Brain microvascular endothelial cell (primary cell): ENCODE measurements at regions not wholly inside any gene's neighbourhood (a gene's known extent, or its start where the extent isn't known, plus 50 kb on each side); places are given as distances from the start of the nearest gene placed in this dataset.

Source experiments
- DNase-seq: peaks from one replicate; pipeline ENCODE4 v3.0.0-alpha.2; 2020
- H3K27ac ChIP-seq: fragments of 250-450 bp; sonication (Bioruptor Pico); 2 replicates; pipeline ENCODE4 v1.5.1; 2020; ENCODE audit warnings: mild to moderate bottlenecking, moderate library complexity
- H3K27me3 ChIP-seq: fragments of 250-450 bp; sonication (Bioruptor Pico); replicated peaks from 2 replicates; pipeline ENCODE4 v1.5.1; 2020; ENCODE audit warnings: mild to moderate bottlenecking
- H3K36me3 ChIP-seq: fragments of 250-450 bp; sonication (Bioruptor Pico); replicated peaks from 2 replicates; pipeline ENCODE4 v1.5.1; 2020; ENCODE audit warnings: mild to moderate bottlenecking
- H3K4me3 ChIP-seq: 2 replicates; pipeline ENCODE4 v1.5.1; 2011; ENCODE audit warnings: low read depth, mild to moderate bottlenecking, control low read depth, low read length, moderate library complexity
- in situ Hi-C: cut with HindIII; loops from 2 replicates; pipeline ENCODE4 v1.10.0; 2017; ENCODE audit warnings: low sequenced_read_pairs, low pct_ligation_motif_present
- TF ChIP-seq, protein P1 (sequence below): IDR thresholded peaks from 2 replicates; pipeline ENCODE4 v1.5.1; 2011; ENCODE audit warnings: low read depth, mild to moderate bottlenecking, moderate library complexity, low read length, control low read depth, inconsistent platforms; ENCODE audit errors: missing control alignments

DNA sequence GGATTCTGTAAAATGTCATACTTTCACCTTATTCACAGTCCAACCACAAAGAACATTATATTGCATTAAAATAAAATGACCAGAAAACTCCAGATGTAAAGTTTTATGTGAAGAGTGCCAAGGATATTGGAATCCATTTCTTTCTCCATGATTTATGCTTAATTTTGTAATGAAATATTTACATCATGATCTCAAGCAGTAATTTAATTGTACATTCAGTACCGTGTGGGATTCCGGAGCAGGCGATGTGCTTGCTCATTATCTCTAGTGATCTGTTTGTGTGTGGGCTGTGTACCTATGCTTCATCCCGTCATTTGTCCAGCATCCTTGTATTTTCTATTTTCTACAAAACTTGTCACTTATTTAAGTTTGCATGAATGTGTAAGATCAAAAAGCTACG lies 415.9 kb upstream of the SLC8A1 start:
- H3K27me3 ChIP-seq: no peaks in the 10 kb centered on the region
- TF ChIP-seq, protein P1, sequence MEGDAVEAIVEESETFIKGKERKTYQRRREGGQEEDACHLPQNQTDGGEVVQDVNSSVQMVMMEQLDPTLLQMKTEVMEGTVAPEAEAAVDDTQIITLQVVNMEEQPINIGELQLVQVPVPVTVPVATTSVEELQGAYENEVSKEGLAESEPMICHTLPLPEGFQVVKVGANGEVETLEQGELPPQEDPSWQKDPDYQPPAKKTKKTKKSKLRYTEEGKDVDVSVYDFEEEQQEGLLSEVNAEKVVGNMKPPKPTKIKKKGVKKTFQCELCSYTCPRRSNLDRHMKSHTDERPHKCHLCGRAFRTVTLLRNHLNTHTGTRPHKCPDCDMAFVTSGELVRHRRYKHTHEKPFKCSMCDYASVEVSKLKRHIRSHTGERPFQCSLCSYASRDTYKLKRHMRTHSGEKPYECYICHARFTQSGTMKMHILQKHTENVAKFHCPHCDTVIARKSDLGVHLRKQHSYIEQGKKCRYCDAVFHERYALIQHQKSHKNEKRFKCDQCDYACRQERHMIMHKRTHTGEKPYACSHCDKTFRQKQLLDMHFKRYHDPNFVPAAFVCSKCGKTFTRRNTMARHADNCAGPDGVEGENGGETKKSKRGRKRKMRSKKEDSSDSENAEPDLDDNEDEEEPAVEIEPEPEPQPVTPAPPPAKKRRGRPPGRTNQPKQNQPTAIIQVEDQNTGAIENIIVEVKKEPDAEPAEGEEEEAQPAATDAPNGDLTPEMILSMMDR: no peak

DNA sequence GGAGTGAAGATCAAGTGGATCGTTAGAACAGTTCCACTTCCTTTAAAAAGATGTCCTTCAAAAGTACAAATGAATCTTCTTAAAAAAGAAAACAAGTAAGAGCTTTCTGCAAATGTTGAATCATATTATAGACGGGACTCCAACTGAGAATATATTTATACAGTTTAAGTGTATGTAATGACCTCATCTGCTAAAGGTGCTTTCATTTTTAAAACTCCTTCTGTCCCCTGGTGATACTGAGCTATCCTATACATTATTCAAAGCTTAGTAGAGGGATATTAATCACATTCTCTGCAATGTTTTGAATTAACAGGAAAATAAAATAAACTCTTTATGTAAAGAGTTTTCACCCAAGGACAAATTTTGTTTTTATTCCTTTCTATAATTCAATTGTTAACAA lies 420.7 kb upstream of the SLC8A1 start:
- H3K27me3 ChIP-seq: no peaks in the 10 kb centered on the region
- TF ChIP-seq, protein P1: no peak
- no peak overlapping the region for H3K27ac ChIP-seq
- in situ Hi-C loops: no loop called here
- H3K36me3 ChIP-seq: no peaks in the 10 kb centered on the region
- no peak overlapping the region for H3K4me3 ChIP-seq
- DNase-seq: no peak

More for the DNA sequence above, 415.9 kb upstream of the SLC8A1 start:
- H3K4me3 ChIP-seq: no peak overlapping the region
- in situ Hi-C loops: no loop called here
- DNase-seq: no peak
- H3K36me3 ChIP-seq: no peaks in the 10 kb centered on the region
- H3K27ac ChIP-seq: no peak overlapping the region

DNA sequence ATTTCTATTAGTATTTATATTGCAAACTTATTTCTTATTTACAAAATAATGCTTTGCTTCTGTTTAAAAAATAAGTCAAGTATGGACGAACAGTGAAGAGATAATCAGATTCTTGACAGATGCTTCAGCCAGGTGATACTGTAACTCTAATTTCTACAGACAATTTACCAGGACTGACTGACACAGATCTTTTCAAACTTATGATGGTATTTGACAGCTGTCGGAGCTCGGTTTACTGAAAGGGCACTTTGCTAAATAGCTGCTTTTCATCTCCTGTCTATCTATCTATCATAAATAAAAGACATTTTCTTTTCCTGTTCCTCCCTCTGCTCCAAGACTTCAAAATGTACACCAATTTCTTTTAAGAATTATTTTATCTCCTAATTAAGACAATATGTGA lies 422.5 kb upstream of the SLC8A1 start:
- in situ Hi-C loops: no loop called here
- Histone ChIP-seq H3K4me3 (no peak overlapping the region), H3K36me3 (no peaks in the 10 kb centered on the region), H3K27ac (no peak overlapping the region), H3K27me3 (no peaks in the 10 kb centered on the region)
- no peak for DNase-seq
- TF ChIP-seq, protein P1: no peak

- TF ChIP-seq, protein P1: no peak
- no peaks in the 10 kb centered on the region for H3K36me3 ChIP-seq
- no peak overlapping the region for H3K4me3 ChIP-seq
- H3K27ac ChIP-seq: no peak overlapping the region
- in situ Hi-C loops: no loop called here
- H3K27me3 ChIP-seq: no peaks in the 10 kb centered on the region
- no peak for DNase-seq
Observed at GRCh38 chr2:40877734-40878288, 425.9 kb upstream of the SLC8A1 start.

GRCh38 chr2:40879305-40879704 lies 427.4 kb upstream of the SLC8A1 start:
- no peak overlapping the region for H3K27ac ChIP-seq
- TF ChIP-seq, protein P1: no peak
- H3K4me3 ChIP-seq: no peak overlapping the region
- in situ Hi-C loops: no loop called here
- no peaks in the 10 kb centered on the region for H3K36me3 ChIP-seq
- DNase-seq: no peak
- H3K27me3 ChIP-seq: no peaks in the 10 kb centered on the region

- in situ Hi-C loops: no loop called here
- H3K36me3 ChIP-seq: no peaks in the 10 kb centered on the region
- no peak overlapping the region for H3K27ac ChIP-seq
- no peak for DNase-seq
- H3K27me3 ChIP-seq: no peaks in the 10 kb centered on the region
- no peak overlapping the region for H3K4me3 ChIP-seq
- TF ChIP-seq, protein P1: no peak
Observed at GRCh38 chr2:40886100-40886499, 434.2 kb upstream of the SLC8A1 start.
